Putamen (tissue), 1 donor: ENCODE measurements at regions not wholly inside any gene's neighbourhood (a gene's known extent, or its start where the extent isn't known, plus 50 kb on each side); places are given as distances from the start of the nearest gene placed in this dataset.

Experiments used
- DNase-seq: peaks from one replicate; pipeline ENCODE4 v3.0.0-alpha.2; 2016; ENCODE audit warnings: low spot score

DNA sequence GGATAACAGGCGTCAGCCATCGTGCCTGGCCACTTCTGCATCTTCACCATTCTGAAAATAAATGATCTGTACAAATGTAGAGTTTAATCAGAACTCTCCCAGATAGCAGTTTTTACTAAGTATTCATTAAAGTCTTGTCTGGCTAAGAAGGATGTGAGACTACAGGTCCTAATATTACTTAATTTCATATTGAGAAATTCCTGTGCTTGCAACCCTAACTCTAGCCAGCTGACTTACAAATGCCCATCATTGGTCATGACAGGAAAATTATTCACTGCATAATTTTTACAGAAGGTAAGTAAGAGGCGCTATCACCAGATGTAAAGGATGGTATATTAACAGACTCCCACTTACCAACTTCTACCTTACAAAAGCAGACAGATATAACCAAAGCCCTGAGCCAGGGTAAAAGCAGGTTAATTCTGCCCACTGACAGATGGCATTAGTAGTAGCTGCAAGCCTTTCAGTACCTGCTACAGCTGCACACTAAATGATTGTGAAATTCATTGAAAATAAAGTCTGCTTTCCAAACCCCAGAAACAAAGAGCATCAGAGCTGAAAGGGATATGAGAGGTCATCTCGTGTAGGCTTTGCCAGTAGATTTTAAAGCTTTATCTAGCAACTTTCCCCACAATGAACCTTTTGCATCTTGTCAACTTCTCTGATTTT, 55.9 kb upstream of the FOXN2 start:
- no peak for DNase-seq

GRCh38 chr2:48259811-48260210, 54.7 kb upstream of the FOXN2 start:
- no peak for DNase-seq

DNA sequence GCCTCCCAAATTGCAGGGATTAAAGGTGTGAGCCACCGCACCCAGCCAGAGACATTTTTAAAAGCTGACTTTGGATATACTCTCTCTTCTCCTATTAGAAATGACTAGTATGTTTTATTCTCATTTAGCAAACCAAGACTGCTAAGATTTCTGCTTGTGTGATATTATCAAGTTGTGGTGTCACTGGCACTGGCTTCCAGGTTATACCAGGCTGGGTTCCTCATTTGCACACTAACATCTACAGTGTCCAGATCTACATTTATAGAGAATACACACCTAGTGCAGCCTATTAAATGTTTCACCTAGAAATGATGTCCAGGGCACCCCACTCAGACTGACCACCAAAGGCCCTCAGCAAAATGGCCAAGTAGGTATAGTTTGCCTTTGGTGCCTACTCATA, 49.9 kb upstream of the FOXN2 start:
- DNase-seq: no peak
